Non-pigmented ciliary epithelial cell (primary cell): ENCODE measurements at regions not wholly inside any gene's neighbourhood (a gene's known extent, or its start where the extent isn't known, plus 50 kb on each side); places are given as distances from the start of the nearest gene placed in this dataset.
"Not testable (repeated sequence)": the region's sequence is repeated elsewhere in the genome, so short reads cannot be mapped to it uniquely, and the experiment has no call there.

Experiments
- DNase-seq: peaks from one replicate; pipeline ENCODE4 v3.0.0-alpha.2; 2010; ENCODE audit warnings: low read depth

GRCh38 chr5:39753747-39754146, 329.0 kb upstream of the DAB2 start:
- DNase-seq = not testable (repeated sequence)

- no peak for DNase-seq
Measured at GRCh38 chr5:39750661-39751060, 325.9 kb upstream of the DAB2 start.

GRCh38 chr5:39742916-39743315, 318.1 kb upstream of the DAB2 start:
- no peak for DNase-seq

- DNase-seq = no peak
Measured at GRCh38 chr5:39740404-39740803, 315.6 kb upstream of the DAB2 start.

GRCh38 chr5:39732166-39732565, 307.4 kb upstream of the DAB2 start:
- DNase-seq = no peak

GRCh38 chr5:39730699-39731098, 305.9 kb upstream of the DAB2 start:
- no peak for DNase-seq

GRCh38 chr5:39730006-39730405, 305.2 kb upstream of the DAB2 start:
- no peak for DNase-seq

- no peak for DNase-seq
Measured at GRCh38 chr5:39726467-39726866, 301.7 kb upstream of the DAB2 start.

- no peak for DNase-seq
Measured at GRCh38 chr5:39721394-39721793, 296.6 kb upstream of the DAB2 start.

GRCh38 chr5:39720136-39720535, 295.4 kb upstream of the DAB2 start:
- DNase-seq = no peak

GRCh38 chr5:39717176-39717897, 292.6 kb upstream of the DAB2 start:
- no peak for DNase-seq

- DNase-seq = no peak
Measured at GRCh38 chr5:39716532-39717028, 291.8 kb upstream of the DAB2 start.

GRCh38 chr5:39714036-39714698, 289.4 kb upstream of the DAB2 start:
- no peak for DNase-seq

- no peak for DNase-seq
Measured at GRCh38 chr5:39713250-39713916, 288.6 kb upstream of the DAB2 start.

- no peak for DNase-seq
Measured at GRCh38 chr5:39712316-39713249, 287.8 kb upstream of the DAB2 start.

GRCh38 chr5:39711821-39712220, 287.0 kb upstream of the DAB2 start:
- no peak for DNase-seq

GRCh38 chr5:39709032-39709431, 284.3 kb upstream of the DAB2 start:
- DNase-seq = no peak

- no peak for DNase-seq
Measured at GRCh38 chr5:39702928-39703327, 278.1 kb upstream of the DAB2 start.

- no peak for DNase-seq
Measured at GRCh38 chr5:39700523-39700922, 275.7 kb upstream of the DAB2 start.

GRCh38 chr5:39698838-39699560, 274.2 kb upstream of the DAB2 start:
- no peak for DNase-seq

- no peak for DNase-seq
Measured at GRCh38 chr5:39697881-39698280, 273.1 kb upstream of the DAB2 start.
